Calu3 (cell line): ENCODE measurements at regions not wholly inside any gene's neighbourhood (a gene's known extent, or its start where the extent isn't known, plus 50 kb on each side); places are given as distances from the start of the nearest gene placed in this dataset.

ENCODE experiments used
- BruUV-seq: library from RNA; stranded (reverse); fragments of 400-500 nt; replicated peaks from 2 replicates; lab custom pipeline; 2021; lab: Mats Ljungman, UMichigan
- CTCF ChIA-PET: fragments of 300-600 bp; sonication (Branson Sonifier 250); formaldehyde crosslinking; loops from one replicate; lab custom pipeline; 2022; ENCODE audit warnings: antibody characterized with exemption; lab: Charles Lee
- DNase-seq: peaks from one replicate; pipeline ENCODE4 v3.0.0; 2022
- H3K27ac Mint-ChIP-seq: one replicate; pipeline ENCODE4 v1.8.0; 2022; ENCODE audit warnings: mixed read lengths; ENCODE audit not compliant: unreplicated experiment
- H3K27me3 Mint-ChIP-seq: one replicate; pipeline ENCODE4 v1.8.0; 2022; ENCODE audit warnings: mixed read lengths; ENCODE audit not compliant: unreplicated experiment
- H3K36me3 Mint-ChIP-seq: one replicate; pipeline ENCODE4 v1.8.0; 2022; ENCODE audit warnings: mild to moderate bottlenecking, moderate library complexity, mixed read lengths; ENCODE audit not compliant: insufficient read depth, unreplicated experiment
- H3K4me1 Mint-ChIP-seq: one replicate; pipeline ENCODE4 v1.8.0; 2022; ENCODE audit warnings: mild to moderate bottlenecking, low read depth, mixed read lengths; ENCODE audit not compliant: unreplicated experiment
- H3K4me3 Mint-ChIP-seq: one replicate; pipeline ENCODE4 v1.8.0; 2022; ENCODE audit warnings: mild to moderate bottlenecking, low read depth, moderate library complexity, mixed read lengths; ENCODE audit not compliant: unreplicated experiment
- H3K9me3 Mint-ChIP-seq: one replicate; pipeline ENCODE4 v1.8.0; 2022; ENCODE audit warnings: low read depth, mixed read lengths; ENCODE audit not compliant: unreplicated experiment
- CTCF ChIP-seq: fragments of 200-600 bp; IDR thresholded peaks from one replicate; pipeline ENCODE4 v1.8.0; 2022; ENCODE audit warnings: antibody characterized with exemption; ENCODE audit not compliant: unreplicated experiment
- intact Hi-C: fragments of 100-400 bp; cut with micrococcal nuclease; formaldehyde crosslinking; loops from one replicate; pipeline ENCODE4 v1.10.0; 2022; ENCODE audit not compliant: unreplicated experiment

GRCh38 chr7:67725423-67725822, 728.8 kb downstream of the TYW1 start:
- no peaks in the 10 kb centered on the region for H3K9me3 Mint-ChIP-seq
- H3K4me1 Mint-ChIP-seq = no peaks in the 10 kb centered on the region
- no TSS peak for BruUV-seq

GRCh38 chr7:67729771-67730170, 733.1 kb downstream of the TYW1 start:
- BruUV-seq = no TSS peak
- Mint-ChIP-seq H3K4me1 (no peaks in the 10 kb centered on the region), H3K27me3 (no peaks in the 10 kb centered on the region), H3K27ac (no peak overlapping the region), H3K9me3 (peaks cover 8% of the 10 kb centered on the region), H3K4me3 (no peak overlapping the region), H3K36me3 (no peaks in the 10 kb centered on the region)
- DNase-seq = no peak
- CTCF ChIA-PET = no interaction called here
- intact Hi-C loops = no loop called here
- no peak for TF ChIP-seq CTCF

More at GRCh38 chr7:67725423-67725822, 728.8 kb downstream of the TYW1 start:
- no peak for TF ChIP-seq CTCF
- intact Hi-C loops = no loop called here
- DNase-seq = no peak
- no peak overlapping the region for H3K4me3 Mint-ChIP-seq
- CTCF ChIA-PET = no interaction called here
- H3K27me3 Mint-ChIP-seq = no peaks in the 10 kb centered on the region
- H3K27ac Mint-ChIP-seq = no peak overlapping the region
- H3K36me3 Mint-ChIP-seq = no peaks in the 10 kb centered on the region

- no peak for TF ChIP-seq CTCF
- intact Hi-C loops = no loop called here
- no peak overlapping the region for H3K27ac Mint-ChIP-seq
- H3K4me1 Mint-ChIP-seq = no peaks in the 10 kb centered on the region
- H3K4me3 Mint-ChIP-seq = no peak overlapping the region
- no TSS peak for BruUV-seq
- CTCF ChIA-PET = no interaction called here
- no peaks in the 10 kb centered on the region for H3K27me3 Mint-ChIP-seq
- H3K36me3 Mint-ChIP-seq = no peaks in the 10 kb centered on the region
- no peak for DNase-seq
- H3K9me3 Mint-ChIP-seq = peaks cover 8% of the 10 kb centered on the region
Measured at GRCh38 chr7:67731704-67732103, 735.1 kb downstream of the TYW1 start.

- no TSS peak for BruUV-seq
- intact Hi-C loops = no loop called here
- CTCF ChIA-PET = no interaction called here
- Mint-ChIP-seq H3K4me1 (no peaks in the 10 kb centered on the region), H3K36me3 (no peaks in the 10 kb centered on the region), H3K27ac (no peak overlapping the region), H3K4me3 (no peak overlapping the region), H3K27me3 (no peaks in the 10 kb centered on the region), H3K9me3 (peaks cover 8% of the 10 kb centered on the region)
- no peak for DNase-seq
- no peak for TF ChIP-seq CTCF
Measured at GRCh38 chr7:67732898-67733297, 736.3 kb downstream of the TYW1 start.
